GM18498 (cell line): ENCODE measurements at regions not wholly inside any gene's neighbourhood (a gene's known extent, or its start where the extent isn't known, plus 50 kb on each side); places are given as distances from the start of the nearest gene placed in this dataset.
"Not testable (repeated sequence)": the region's sequence is repeated elsewhere in the genome, so short reads cannot be mapped to it uniquely, and the experiment has no call there.

Experiments used
- ATAC-seq: cut with Tn5 transposase; IDR thresholded peaks from one replicate; pipeline ENCODE4 v1.9.1; 2021; ENCODE audit warnings: mild to moderate bottlenecking, moderate library complexity; ENCODE audit not compliant: unreplicated experiment

- ATAC-seq: no peak
Observed at GRCh38 chr11:122023614-122024250, 92.3 kb downstream of the BLID start.

GRCh38 chr11:122022646-122023045 lies 93.4 kb downstream of the BLID start:
- no peak for ATAC-seq

- ATAC-seq: no peak
Observed at GRCh38 chr11:122020902-122021301, 95.1 kb downstream of the BLID start.

GRCh38 chr11:122019908-122020694 lies 95.9 kb downstream of the BLID start:
- ATAC-seq: no peak

GRCh38 chr11:122007601-122008071 lies 108.4 kb downstream of the BLID start:
- ATAC-seq: no peak

GRCh38 chr11:122004446-122004845 lies 111.6 kb downstream of the BLID start:
- ATAC-seq: no peak

GRCh38 chr11:122002926-122003325 lies 113.1 kb downstream of the BLID start:
- no peak for ATAC-seq

- ATAC-seq: no peak
Observed at GRCh38 chr11:122002047-122002446, 114.0 kb downstream of the BLID start.

GRCh38 chr11:121999651-122000050 lies 116.4 kb downstream of the BLID start:
- ATAC-seq: no peak

- ATAC-seq: no peak
Observed at GRCh38 chr11:121996574-121996973, 119.4 kb downstream of the BLID start.

- ATAC-seq: no peak
Observed at GRCh38 chr11:121983901-121984300, 132.1 kb downstream of the BLID start.

- not testable (repeated sequence) for ATAC-seq
Observed at GRCh38 chr11:121977914-121978313, 138.1 kb downstream of the BLID start.

- ATAC-seq: no peak
Observed at GRCh38 chr11:121968638-121969037, 147.4 kb downstream of the BLID start.

GRCh38 chr11:121967131-121967704 lies 148.8 kb downstream of the BLID start:
- no peak for ATAC-seq

GRCh38 chr11:121965330-121965729 lies 150.7 kb downstream of the BLID start:
- no peak for ATAC-seq

GRCh38 chr11:121964591-121964990 lies 151.4 kb downstream of the BLID start:
- no peak for ATAC-seq

GRCh38 chr11:121963846-121964245 lies 152.2 kb downstream of the BLID start:
- ATAC-seq: not testable (repeated sequence)

GRCh38 chr11:121961321-121961801 lies 154.7 kb downstream of the BLID start:
- ATAC-seq: no peak

GRCh38 chr11:121958971-121959325 lies 157.1 kb downstream of the BLID start:
- ATAC-seq: no peak

- no peak for ATAC-seq
Observed at GRCh38 chr11:121958323-121958970, 157.6 kb downstream of the BLID start.

GRCh38 chr11:121953122-121953521 lies 162.9 kb downstream of the BLID start:
- ATAC-seq: no peak
